HG02759 (cell line): ENCODE measurements at regions not wholly inside any gene's neighbourhood (a gene's known extent, or its start where the extent isn't known, plus 50 kb on each side); places are given as distances from the start of the nearest gene placed in this dataset.

Experiments
- ATAC-seq: cut with Tn5 transposase; IDR thresholded peaks from one replicate; pipeline ENCODE4 v1.9.1; 2021; ENCODE audit warnings: mild to moderate bottlenecking, moderate library complexity; ENCODE audit not compliant: unreplicated experiment

- no peak for ATAC-seq
Measured at GRCh38 chr6:19128701-19129100, 708.5 kb upstream of the ID4 start.

GRCh38 chr6:19135706-19136105 is 701.5 kb upstream of the ID4 start:
- ATAC-seq: no peak

GRCh38 chr6:19137505-19137904 is 699.7 kb upstream of the ID4 start:
- ATAC-seq: no peak

- no peak for ATAC-seq
Measured at GRCh38 chr6:19142275-19142674, 694.9 kb upstream of the ID4 start.

- no peak for ATAC-seq
Measured at GRCh38 chr6:19150307-19150706, 686.9 kb upstream of the ID4 start.

GRCh38 chr6:19153270-19153980 is 683.7 kb upstream of the ID4 start:
- ATAC-seq: no peak

GRCh38 chr6:19153981-19154295 is 683.2 kb upstream of the ID4 start:
- no peak for ATAC-seq

- no peak for ATAC-seq
Measured at GRCh38 chr6:19156443-19156842, 680.7 kb upstream of the ID4 start.

- no peak for ATAC-seq
Measured at GRCh38 chr6:19157486-19157885, 679.7 kb upstream of the ID4 start.

GRCh38 chr6:19158586-19158985 is 678.6 kb upstream of the ID4 start:
- no peak for ATAC-seq

GRCh38 chr6:19159089-19159488 is 678.1 kb upstream of the ID4 start:
- no peak for ATAC-seq

GRCh38 chr6:19159561-19159960 is 677.6 kb upstream of the ID4 start:
- ATAC-seq: no peak

- no peak for ATAC-seq
Measured at GRCh38 chr6:19160081-19160730, 677.0 kb upstream of the ID4 start.

- ATAC-seq: no peak
Measured at GRCh38 chr6:19167251-19167650, 669.9 kb upstream of the ID4 start.

- ATAC-seq: no peak
Measured at GRCh38 chr6:19169366-19169765, 667.8 kb upstream of the ID4 start.

- no peak for ATAC-seq
Measured at GRCh38 chr6:19175023-19175422, 662.1 kb upstream of the ID4 start.

GRCh38 chr6:19180348-19181072 is 656.7 kb upstream of the ID4 start:
- ATAC-seq: no peak

GRCh38 chr6:19181211-19181610 is 656.0 kb upstream of the ID4 start:
- ATAC-seq: no peak

- ATAC-seq: no peak
Measured at GRCh38 chr6:19193624-19194023, 643.5 kb upstream of the ID4 start.

- ATAC-seq: no peak
Measured at GRCh38 chr6:19204445-19204844, 632.7 kb upstream of the ID4 start.

- ATAC-seq: no peak
Measured at GRCh38 chr6:19205076-19205475, 632.1 kb upstream of the ID4 start.

- ATAC-seq: no peak
Measured at GRCh38 chr6:19209202-19209601, 628.0 kb upstream of the ID4 start.
